DMS53 (cell line): ENCODE measurements at regions not wholly inside any gene's neighbourhood (a gene's known extent, or its start where the extent isn't known, plus 50 kb on each side); places are given as distances from the start of the nearest gene placed in this dataset.

Experiments used
- DNase-seq: peaks from one replicate; lab custom pipeline; 2025; lab: John Stamatoyannopoulos, UW

- DNase-seq: no peak
Observed at GRCh38 chr10:1947464-1948003, 210.2 kb upstream of the ADARB2 start.

- no peak for DNase-seq
Observed at GRCh38 chr10:1944487-1944886, 207.2 kb upstream of the ADARB2 start.

DNA sequence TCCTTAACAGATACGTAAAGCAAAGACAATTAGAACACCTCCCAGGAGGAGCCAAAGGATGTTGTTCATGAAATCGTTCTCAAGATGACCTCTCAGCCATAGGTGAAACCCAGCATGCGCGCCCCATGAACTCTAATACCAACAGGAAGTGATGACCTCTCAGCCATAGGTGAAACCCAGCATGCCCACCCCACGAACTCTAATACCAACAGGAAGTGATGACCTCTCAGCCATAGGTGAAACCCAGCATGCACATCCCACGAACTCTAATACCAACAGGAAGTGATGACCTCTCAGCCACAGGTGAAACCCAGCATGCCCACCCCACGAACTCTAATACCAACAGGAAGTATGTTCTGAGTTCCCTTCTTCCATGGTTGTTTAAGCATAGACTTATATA is 205.2 kb upstream of the ADARB2 start:
- DNase-seq: no peak

GRCh38 chr10:1939016-1939415 is 201.7 kb upstream of the ADARB2 start:
- peak; percentile 18 for DNase-seq

DNA sequence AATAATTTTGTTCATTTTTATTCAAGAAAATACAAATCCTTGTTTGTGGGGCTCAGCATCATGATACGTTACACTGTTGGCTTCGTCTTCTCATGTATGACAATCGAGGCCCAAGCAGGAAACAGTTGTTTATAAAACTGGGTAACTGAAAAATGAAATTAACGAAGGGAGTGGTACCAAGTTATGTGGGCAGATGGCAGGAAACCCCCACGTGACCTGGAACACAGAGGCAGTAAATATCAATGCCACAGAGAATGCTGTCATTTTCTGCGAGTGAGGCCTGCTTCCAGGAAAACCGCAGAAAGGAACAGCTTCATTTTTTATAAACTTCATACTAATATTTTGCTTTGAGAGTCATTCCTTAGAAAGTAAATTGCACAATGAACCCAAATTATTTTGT is 201.0 kb upstream of the ADARB2 start:
- DNase-seq: no peak

DNA sequence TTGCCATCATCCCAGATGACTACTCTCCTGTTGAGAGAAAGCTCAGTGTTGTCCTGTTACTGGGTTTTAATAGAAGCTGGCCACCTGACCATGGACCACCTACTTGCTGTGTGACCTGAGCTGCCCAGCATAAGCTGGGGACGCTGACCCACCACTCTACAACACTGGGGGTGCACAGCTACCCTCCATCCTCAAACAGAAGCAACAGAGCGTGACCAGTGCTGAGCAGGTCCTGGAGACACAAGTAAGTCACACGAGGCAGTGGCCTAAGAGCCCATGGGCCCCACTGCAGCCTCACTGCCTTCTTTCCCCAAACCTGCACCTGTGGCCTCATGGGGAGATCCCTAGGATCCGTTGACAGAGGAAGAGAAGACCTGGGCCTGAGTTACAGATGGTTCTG is 198.6 kb upstream of the ADARB2 start:
- no peak for DNase-seq

- DNase-seq: no peak
Observed at GRCh38 chr10:1933215-1933614, 195.9 kb upstream of the ADARB2 start.

DNA sequence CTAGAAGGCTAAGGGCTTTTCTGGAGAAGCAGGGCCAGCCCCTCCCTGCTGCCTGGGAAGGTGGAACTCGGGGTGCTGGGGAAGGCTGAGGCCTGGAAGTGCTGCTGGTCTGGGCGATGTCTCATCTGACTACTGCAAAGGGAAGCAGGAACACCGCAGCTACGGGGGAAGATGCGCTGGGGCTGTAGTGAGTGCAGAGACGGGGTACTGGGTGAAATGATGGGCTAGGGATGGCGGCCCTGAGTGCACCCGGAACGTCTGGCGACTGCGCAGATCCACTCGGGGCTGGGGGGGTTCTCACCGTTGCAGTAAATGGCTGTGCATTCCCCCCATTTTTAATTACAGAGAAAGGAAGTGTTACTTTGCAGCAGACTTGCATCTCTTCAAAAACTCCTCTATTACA is 195.4 kb upstream of the ADARB2 start:
- DNase-seq: no peak

DNA sequence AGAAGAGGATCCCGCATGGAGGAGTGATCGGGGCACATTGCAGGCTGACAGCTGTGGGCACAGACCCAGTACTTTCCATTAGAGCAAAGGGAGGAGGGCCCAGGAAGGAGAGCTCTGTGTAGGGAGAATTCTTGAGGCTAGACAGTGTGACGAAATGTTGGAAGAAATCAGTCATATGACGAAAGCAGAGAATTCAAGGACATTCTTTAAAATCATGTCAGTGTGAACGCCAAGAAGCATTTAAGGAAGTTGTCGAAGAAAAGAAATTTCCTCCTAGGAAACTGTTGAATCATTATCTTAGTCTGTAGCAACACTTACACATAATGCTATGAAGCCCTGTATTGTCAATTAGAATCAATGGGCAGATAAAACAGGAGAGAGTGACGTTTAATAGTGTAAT is 191.3 kb upstream of the ADARB2 start:
- no peak for DNase-seq

DNA sequence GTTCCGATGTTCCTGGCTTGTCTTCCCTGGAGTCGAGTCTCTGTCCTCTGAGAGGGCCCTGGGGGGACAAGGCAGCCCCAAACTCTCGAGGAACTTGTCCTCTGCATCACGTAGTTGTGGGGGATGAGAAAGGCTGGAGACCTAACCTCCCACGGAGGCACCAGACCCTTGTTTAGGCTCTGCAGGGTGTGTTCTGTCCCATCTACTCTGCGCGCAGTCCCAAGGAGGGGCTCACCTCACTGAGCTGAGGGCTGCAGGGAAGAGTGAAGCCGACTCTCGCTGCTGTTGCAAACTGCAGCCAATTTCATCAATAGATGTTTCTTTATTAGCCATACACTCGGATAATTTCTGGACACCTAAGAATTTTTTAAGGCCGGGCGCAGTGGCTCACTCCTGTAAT is 186.7 kb upstream of the ADARB2 start:
- no peak for DNase-seq

GRCh38 chr10:1923586-1923985 is 186.3 kb upstream of the ADARB2 start:
- DNase-seq: no peak

GRCh38 chr10:1920941-1921340 is 183.6 kb upstream of the ADARB2 start:
- DNase-seq: no peak

DNA sequence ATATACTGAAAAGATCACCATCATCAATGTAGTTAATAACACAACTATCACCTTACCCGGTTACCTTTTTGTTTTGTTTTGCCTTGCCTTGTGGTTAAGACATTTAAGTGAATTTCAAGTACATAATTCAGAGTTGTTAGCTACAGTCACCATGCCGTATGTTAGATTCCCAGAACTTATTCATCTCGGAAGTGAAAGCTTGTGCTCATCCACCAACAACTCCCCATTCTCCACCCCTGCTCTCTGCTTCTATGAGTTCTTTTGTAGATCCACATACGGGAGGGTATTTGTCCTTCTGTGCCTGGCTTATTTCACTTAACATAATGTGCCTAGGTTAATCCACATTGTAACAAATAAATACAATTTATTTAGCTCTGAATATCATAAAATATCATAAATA is 182.8 kb upstream of the ADARB2 start:
- DNase-seq: no peak

DNA sequence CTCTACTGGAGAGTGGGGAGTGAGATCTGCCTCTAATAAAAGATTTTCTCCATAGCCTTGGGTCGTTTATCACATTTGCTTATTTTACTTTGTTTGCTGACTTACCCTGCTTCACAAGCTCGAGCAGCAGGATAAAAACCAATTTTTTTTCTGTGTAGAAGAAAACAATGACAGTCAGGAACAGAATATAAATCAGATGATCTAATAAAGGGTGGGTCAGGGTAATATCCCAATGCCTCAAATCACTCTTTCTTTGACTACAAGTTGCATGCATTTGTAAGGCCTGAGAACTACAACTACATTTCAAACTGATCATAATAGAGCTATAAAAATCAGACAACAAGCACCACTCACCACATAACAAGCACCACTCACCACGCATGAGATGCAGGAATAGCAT is 174.4 kb upstream of the ADARB2 start:
- no peak for DNase-seq

GRCh38 chr10:1903982-1904381 is 166.7 kb upstream of the ADARB2 start:
- DNase-seq: no peak

- no peak for DNase-seq
Observed at GRCh38 chr10:1896153-1896552, 158.8 kb upstream of the ADARB2 start.

DNA sequence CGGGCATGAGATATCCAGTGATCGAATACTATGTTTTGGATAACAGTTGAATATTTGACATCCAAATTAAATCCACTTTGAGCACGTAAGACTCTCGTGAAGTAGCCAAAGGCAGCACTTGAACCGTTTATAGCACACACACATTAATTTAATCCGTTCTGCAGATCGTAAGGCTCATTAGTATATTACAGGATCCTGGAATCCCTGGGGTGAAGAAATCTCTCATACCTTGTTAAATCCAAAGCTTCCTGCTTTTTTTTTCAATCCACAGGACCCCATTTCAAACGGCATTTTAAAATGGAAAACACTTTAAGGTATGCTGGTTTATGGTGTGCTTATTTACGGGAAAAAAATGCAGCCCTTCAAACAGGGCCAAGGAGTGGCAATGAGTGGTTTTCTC is 158.4 kb upstream of the ADARB2 start:
- DNase-seq: no peak

- no peak for DNase-seq
Observed at GRCh38 chr10:1894912-1895311, 157.6 kb upstream of the ADARB2 start.

GRCh38 chr10:1893941-1894340 is 156.6 kb upstream of the ADARB2 start:
- no peak for DNase-seq

- no peak for DNase-seq
Observed at GRCh38 chr10:1886039-1886438, 148.7 kb upstream of the ADARB2 start.

DNA sequence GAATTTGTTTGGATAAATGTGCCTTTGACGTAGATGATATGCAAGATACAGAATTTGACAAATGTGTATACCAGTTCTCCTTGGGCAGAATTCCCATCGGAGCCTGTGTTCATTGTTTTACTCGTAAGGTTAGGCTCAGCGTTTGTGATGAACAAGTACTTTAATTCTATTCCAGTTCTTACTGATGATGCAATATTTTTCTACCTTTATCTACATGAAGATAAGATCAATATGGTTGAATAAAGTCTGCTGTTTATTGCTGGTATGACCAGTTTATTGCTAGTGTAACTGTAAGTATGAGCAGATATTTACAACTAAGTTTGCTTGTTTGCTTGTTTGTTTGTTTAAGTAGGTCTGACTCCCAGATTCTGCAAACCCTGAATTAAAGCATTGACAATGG is 145.4 kb upstream of the ADARB2 start:
- DNase-seq: no peak

- DNase-seq: no peak
Observed at GRCh38 chr10:1882180-1882579, 144.9 kb upstream of the ADARB2 start.

DNA sequence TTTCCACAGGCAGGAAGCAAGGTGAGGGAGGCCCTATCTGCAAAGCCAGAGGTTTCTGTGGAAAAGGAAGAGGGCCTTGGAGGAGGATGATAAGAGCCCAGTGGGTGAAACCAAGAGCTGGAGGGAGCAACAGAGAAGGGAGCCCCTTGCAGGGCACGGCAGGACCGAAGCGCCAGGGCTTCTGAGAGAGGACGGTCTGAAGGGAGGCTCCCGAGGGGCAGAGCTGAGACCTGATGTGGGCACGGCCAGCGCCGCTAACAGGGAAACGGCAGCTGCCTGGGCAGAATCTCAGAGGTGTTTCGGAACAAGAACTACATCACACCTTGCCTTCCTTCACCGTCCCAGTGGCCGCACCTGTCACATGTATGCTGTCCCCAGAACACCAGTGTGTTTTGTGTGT is 144.3 kb upstream of the ADARB2 start:
- DNase-seq: no peak

DNA sequence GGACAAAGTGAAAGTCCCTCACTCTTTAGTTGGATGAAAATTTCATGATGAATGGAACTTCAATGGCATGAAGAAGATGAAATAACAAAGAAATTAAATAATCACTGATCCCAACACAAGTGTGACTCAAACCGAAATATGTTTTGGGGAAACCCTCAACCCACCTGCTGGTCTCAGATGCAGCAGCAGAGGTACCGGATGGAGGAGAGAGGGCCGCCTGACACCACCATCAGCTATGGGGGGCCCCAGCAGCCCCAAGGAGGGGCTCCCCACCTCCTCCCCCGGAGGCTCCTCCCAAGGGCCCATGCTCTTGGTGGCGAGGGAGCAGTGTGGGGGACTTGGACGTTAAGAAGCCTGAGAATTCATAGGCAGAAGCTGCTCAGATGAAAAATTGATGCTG is 137.2 kb upstream of the ADARB2 start:
- DNase-seq: no peak
